ENCODE measurements at regions not wholly inside any gene's neighbourhood (a gene's known extent, or its start where the extent isn't known, plus 50 kb on each side); places are given as distances from the start of the nearest gene placed in this dataset.

DNA sequence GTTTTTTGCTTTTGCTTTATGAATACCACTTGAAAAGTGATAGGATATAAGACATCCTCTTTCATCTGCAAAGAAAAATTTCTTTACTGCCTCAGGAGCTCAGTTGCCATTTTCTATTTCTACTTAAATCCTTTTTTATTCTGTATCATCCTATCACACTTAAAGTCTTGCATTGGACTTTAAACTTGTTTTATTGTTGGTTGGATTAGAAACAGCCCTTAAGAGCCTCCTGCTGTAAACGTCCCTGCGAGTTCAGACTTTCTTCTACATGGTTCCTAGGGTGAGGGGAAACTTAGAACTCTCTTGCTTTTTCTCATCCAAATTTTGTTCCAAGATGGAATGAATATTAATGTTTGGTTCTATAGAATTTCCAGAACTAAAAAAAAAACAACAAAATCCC, 234.3 kb downstream of the JRKL start:
- no peak for TF ChIP-seq EZH2 (IDR thresholded peaks at IDR 0.05; ENCODE audit: low read length, unreplicated experiment)
- TF ChIP-seq, protein P1, sequence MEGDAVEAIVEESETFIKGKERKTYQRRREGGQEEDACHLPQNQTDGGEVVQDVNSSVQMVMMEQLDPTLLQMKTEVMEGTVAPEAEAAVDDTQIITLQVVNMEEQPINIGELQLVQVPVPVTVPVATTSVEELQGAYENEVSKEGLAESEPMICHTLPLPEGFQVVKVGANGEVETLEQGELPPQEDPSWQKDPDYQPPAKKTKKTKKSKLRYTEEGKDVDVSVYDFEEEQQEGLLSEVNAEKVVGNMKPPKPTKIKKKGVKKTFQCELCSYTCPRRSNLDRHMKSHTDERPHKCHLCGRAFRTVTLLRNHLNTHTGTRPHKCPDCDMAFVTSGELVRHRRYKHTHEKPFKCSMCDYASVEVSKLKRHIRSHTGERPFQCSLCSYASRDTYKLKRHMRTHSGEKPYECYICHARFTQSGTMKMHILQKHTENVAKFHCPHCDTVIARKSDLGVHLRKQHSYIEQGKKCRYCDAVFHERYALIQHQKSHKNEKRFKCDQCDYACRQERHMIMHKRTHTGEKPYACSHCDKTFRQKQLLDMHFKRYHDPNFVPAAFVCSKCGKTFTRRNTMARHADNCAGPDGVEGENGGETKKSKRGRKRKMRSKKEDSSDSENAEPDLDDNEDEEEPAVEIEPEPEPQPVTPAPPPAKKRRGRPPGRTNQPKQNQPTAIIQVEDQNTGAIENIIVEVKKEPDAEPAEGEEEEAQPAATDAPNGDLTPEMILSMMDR (conservative IDR thresholded peaks at IDR 0.05; ENCODE audit: low read depth, low read length) = no peak
